MM.1S (cell line): ENCODE measurements at regions not wholly inside any gene's neighbourhood (a gene's known extent, or its start where the extent isn't known, plus 50 kb on each side); places are given as distances from the start of the nearest gene placed in this dataset.

Source experiments
- DNase-seq: peaks from one replicate; pipeline ENCODE4 v3.0.0-alpha.2; 2015
- H2AFZ ChIP-seq: fragments of 300-600 bp; sonication (generic); 2 replicates; pipeline ENCODE4 v1.6.0; 2016; ENCODE audit warnings: antibody characterized with exemption, low read length
- H3F3A ChIP-seq: fragments of 300-600 bp; sonication (generic); 2 replicates; pipeline ENCODE4 v1.6.1; 2016; ENCODE audit warnings: mild to moderate bottlenecking, antibody characterized with exemption, low read length, moderate library complexity, mixed read lengths; ENCODE audit not compliant: insufficient read depth
- H3K27ac ChIP-seq: fragments of 300-600 bp; sonication (generic); 2 replicates; pipeline ENCODE4 v1.5.1; 2016; ENCODE audit warnings: mild to moderate bottlenecking, low read length
- H3K27me3 ChIP-seq: fragments of 300-600 bp; sonication (generic); replicated peaks from 2 replicates; pipeline ENCODE4 v1.6.0; 2016; ENCODE audit warnings: low read length; ENCODE audit not compliant: insufficient read depth
- H3K36me3 ChIP-seq: fragments of 300-600 bp; sonication (generic); replicated peaks from 2 replicates; pipeline ENCODE4 v1.6.1; 2016; ENCODE audit warnings: mild to moderate bottlenecking, low read length, mixed read lengths; ENCODE audit not compliant: insufficient read depth
- H3K4me1 ChIP-seq: fragments of 300-600 bp; sonication (generic); 2 replicates; pipeline ENCODE4 v1.6.1; 2016; ENCODE audit warnings: low read length, mixed read lengths
- H3K4me2 ChIP-seq: fragments of 300-600 bp; sonication (generic); 2 replicates; pipeline ENCODE4 v1.6.0; 2016; ENCODE audit warnings: low read depth, low read length
- H3K4me3 ChIP-seq: fragments of 300-600 bp; sonication (generic); 2 replicates; pipeline ENCODE4 v1.5.1; 2016; ENCODE audit warnings: low read length, mixed read lengths
- H3K79me2 ChIP-seq: fragments of 300-600 bp; sonication (generic); 2 replicates; pipeline ENCODE4 v1.6.1; 2016; ENCODE audit warnings: mixed run types, low read length, mixed read lengths
- H3K9ac ChIP-seq: fragments of 300-600 bp; sonication (generic); 2 replicates; pipeline ENCODE4 v1.6.1; 2016; ENCODE audit warnings: low read length, mixed read lengths
- H3K9me2 ChIP-seq: fragments of 300-600 bp; sonication (generic); replicated peaks from 2 replicates; pipeline ENCODE4 v1.6.1; 2016; ENCODE audit warnings: mild to moderate bottlenecking, low read length, mixed read lengths; ENCODE audit not compliant: insufficient read depth
- H3K9me3 ChIP-seq: fragments of 300-600 bp; sonication (generic); replicated peaks from 2 replicates; pipeline ENCODE4 v1.6.1; 2016; ENCODE audit warnings: mild to moderate bottlenecking, low read length, mixed read lengths; ENCODE audit not compliant: insufficient read depth
- H4K20me1 ChIP-seq: fragments of 300-600 bp; sonication (generic); 2 replicates; pipeline ENCODE4 v1.6.1; 2016; ENCODE audit warnings: mild to moderate bottlenecking, low read length, moderate library complexity, mixed read lengths; ENCODE audit not compliant: insufficient read depth
- CTCF ChIP-seq: fragments of 300-600 bp; sonication (generic); IDR thresholded peaks from 2 replicates; pipeline ENCODE4 v1.5.1; 2016; ENCODE audit warnings: antibody characterized with exemption, low read length, mixed read lengths
- EZH2 ChIP-seq: fragments of 300-600 bp; sonication (generic); optimal IDR thresholded peaks from 2 replicates; pipeline ENCODE3; 2017; ENCODE audit warnings: low read depth, mild to moderate bottlenecking, antibody characterized with exemption, low read length, mixed read lengths
- EZH2phosphoT487 ChIP-seq: fragments of 300-600 bp; sonication (generic); IDR thresholded peaks from 2 replicates; pipeline ENCODE4 v1.6.1; 2018; ENCODE audit warnings: antibody characterized with exemption, low read length

DNA sequence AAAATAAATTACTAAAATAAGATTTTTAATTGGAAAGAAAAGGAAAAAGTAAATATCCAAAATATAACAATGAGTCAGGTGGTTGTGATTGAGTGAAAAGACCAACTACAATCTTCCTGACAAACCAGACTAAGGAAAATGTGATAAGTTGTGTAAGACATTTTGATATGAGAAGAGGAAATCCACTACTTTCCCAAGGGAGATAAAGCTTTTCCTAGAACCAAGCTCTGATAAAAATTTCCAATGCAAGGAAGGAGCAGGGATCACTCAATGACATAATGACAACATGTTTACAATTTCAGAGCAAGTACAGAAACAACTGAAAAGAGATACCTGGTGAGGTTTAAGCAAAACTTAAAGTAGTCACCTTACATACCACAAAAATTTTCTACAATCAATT, 305.1 kb upstream of the RASGEF1B start:
- H3K9me3 ChIP-seq: no peaks in the 10 kb centered on the region
- no peaks in the 10 kb centered on the region for H3K36me3 ChIP-seq
- H3K4me3 ChIP-seq: no peak overlapping the region
- H3K9me2 ChIP-seq: no peaks in the 10 kb centered on the region
- no peak overlapping the region for H2AFZ ChIP-seq
- H4K20me1 ChIP-seq: no peaks in the 10 kb centered on the region
- no peak for TF ChIP-seq CTCF
- no peak for TF ChIP-seq EZH2
- no peak for TF ChIP-seq EZH2phosphoT487
- H3K79me2 ChIP-seq: no peaks in the 10 kb centered on the region
- no peaks in the 10 kb centered on the region for H3F3A ChIP-seq
- no peak overlapping the region for H3K27ac ChIP-seq
- DNase-seq: no peak
- H3K4me1 ChIP-seq: no peaks in the 10 kb centered on the region
- H3K9ac ChIP-seq: no peak overlapping the region
- H3K27me3 ChIP-seq: no peaks in the 10 kb centered on the region
- no peak overlapping the region for H3K4me2 ChIP-seq

- no peaks in the 10 kb centered on the region for H3F3A ChIP-seq
- H3K4me3 ChIP-seq: no peak overlapping the region
- H3K9ac ChIP-seq: no peak overlapping the region
- no peak overlapping the region for H2AFZ ChIP-seq
- no peaks in the 10 kb centered on the region for H3K9me3 ChIP-seq
- TF ChIP-seq EZH2phosphoT487 (no peak), CTCF (no peak), EZH2 (no peak)
- no peak overlapping the region for H3K27ac ChIP-seq
- no peaks in the 10 kb centered on the region for H3K27me3 ChIP-seq
- H3K4me1 ChIP-seq: no peaks in the 10 kb centered on the region
- no peaks in the 10 kb centered on the region for H4K20me1 ChIP-seq
- H3K36me3 ChIP-seq: no peaks in the 10 kb centered on the region
- no peak overlapping the region for H3K4me2 ChIP-seq
- no peaks in the 10 kb centered on the region for H3K79me2 ChIP-seq
- no peaks in the 10 kb centered on the region for H3K9me2 ChIP-seq
- DNase-seq: no peak
These were observed 301.9 kb upstream of the RASGEF1B start for GRCh38 chr4:81773557-81773956.

- no peak for TF ChIP-seq EZH2
- TF ChIP-seq CTCF: no peak
- no peak for TF ChIP-seq EZH2phosphoT487
- DNase-seq: no peak
These were observed 300.0 kb upstream of the RASGEF1B start for GRCh38 chr4:81771721-81772120.

GRCh38 chr4:81769244-81769643, 297.5 kb upstream of the RASGEF1B start:
- Histone ChIP-seq H3K27ac (no peak overlapping the region), H2AFZ (no peak overlapping the region), H3K4me3 (no peak overlapping the region), H3K27me3 (no peaks in the 10 kb centered on the region), H3K4me2 (no peak overlapping the region), H3K79me2 (no peaks in the 10 kb centered on the region), H3K9me2 (no peaks in the 10 kb centered on the region), H3K36me3 (no peaks in the 10 kb centered on the region), H3K9ac (no peak overlapping the region), H4K20me1 (no peaks in the 10 kb centered on the region), H3K4me1 (no peaks in the 10 kb centered on the region), H3F3A (no peaks in the 10 kb centered on the region), H3K9me3 (no peaks in the 10 kb centered on the region)
- no peak for DNase-seq
- no peak for TF ChIP-seq CTCF
- no peak for TF ChIP-seq EZH2phosphoT487
- TF ChIP-seq EZH2: no peak

More at GRCh38 chr4:81771721-81772120, 300.0 kb upstream of the RASGEF1B start:
- no peaks in the 10 kb centered on the region for H3F3A ChIP-seq
- H3K9ac ChIP-seq: no peak overlapping the region
- H3K27me3 ChIP-seq: no peaks in the 10 kb centered on the region
- H3K27ac ChIP-seq: no peak overlapping the region
- H3K4me2 ChIP-seq: no peak overlapping the region
- no peak overlapping the region for H2AFZ ChIP-seq
- no peaks in the 10 kb centered on the region for H3K36me3 ChIP-seq
- no peaks in the 10 kb centered on the region for H3K9me2 ChIP-seq
- H4K20me1 ChIP-seq: no peaks in the 10 kb centered on the region
- H3K4me1 ChIP-seq: no peaks in the 10 kb centered on the region
- no peaks in the 10 kb centered on the region for H3K9me3 ChIP-seq
- no peaks in the 10 kb centered on the region for H3K79me2 ChIP-seq
- H3K4me3 ChIP-seq: no peak overlapping the region
